HG02610 (cell line): ENCODE measurements at regions not wholly inside any gene's neighbourhood (a gene's known extent, or its start where the extent isn't known, plus 50 kb on each side); places are given as distances from the start of the nearest gene placed in this dataset.
"Not testable (repeated sequence)": the region's sequence is repeated elsewhere in the genome, so short reads cannot be mapped to it uniquely, and the experiment has no call there.

ENCODE experiments used
- ATAC-seq: cut with Tn5 transposase; IDR thresholded peaks from one replicate; pipeline ENCODE4 v1.9.1; 2021; ENCODE audit warnings: mild to moderate bottlenecking, moderate library complexity; ENCODE audit not compliant: unreplicated experiment

DNA sequence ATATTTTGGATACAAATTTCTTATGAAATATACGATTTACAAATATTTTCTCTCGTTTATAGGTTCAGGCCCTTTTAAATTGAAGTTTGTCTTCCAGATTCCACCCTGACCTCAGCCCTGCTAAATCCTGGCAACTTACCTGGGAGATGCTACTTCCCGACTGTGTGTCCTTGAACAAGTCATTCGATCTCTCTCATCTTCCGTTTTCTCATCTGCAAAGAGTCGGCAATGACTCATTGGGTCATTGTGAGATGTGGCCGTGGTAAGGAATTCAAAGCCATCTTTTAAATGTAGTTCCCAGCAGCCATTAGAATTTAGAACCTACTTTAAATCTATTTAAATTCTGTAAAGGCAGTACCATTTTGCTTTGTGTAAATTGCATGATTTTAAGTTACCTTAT, 72.5 kb downstream of the LHX2 start:
- ATAC-seq = no peak

- ATAC-seq = no peak
These were observed 75.7 kb downstream of the LHX2 start for GRCh38 chr9:124087226-124087625.

DNA sequence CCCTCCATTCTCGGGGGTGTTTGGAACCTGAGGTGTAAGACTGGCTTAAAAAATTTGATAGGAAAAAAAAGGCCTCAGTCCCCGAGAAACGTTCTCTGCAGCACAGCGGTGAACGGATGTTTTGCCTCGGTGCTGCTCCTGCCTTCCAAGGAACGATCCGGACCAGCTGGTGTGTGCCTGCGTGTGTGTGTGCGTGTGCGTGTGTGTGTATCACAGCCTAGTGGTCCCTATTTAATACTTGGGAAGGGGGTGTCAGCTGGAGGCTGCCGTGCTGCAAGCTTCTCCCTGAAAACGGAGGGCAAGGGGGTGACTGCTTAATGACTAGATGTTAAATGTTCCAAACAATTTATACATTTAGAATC, 76.9 kb downstream of the LHX2 start:
- ATAC-seq = no peak

DNA sequence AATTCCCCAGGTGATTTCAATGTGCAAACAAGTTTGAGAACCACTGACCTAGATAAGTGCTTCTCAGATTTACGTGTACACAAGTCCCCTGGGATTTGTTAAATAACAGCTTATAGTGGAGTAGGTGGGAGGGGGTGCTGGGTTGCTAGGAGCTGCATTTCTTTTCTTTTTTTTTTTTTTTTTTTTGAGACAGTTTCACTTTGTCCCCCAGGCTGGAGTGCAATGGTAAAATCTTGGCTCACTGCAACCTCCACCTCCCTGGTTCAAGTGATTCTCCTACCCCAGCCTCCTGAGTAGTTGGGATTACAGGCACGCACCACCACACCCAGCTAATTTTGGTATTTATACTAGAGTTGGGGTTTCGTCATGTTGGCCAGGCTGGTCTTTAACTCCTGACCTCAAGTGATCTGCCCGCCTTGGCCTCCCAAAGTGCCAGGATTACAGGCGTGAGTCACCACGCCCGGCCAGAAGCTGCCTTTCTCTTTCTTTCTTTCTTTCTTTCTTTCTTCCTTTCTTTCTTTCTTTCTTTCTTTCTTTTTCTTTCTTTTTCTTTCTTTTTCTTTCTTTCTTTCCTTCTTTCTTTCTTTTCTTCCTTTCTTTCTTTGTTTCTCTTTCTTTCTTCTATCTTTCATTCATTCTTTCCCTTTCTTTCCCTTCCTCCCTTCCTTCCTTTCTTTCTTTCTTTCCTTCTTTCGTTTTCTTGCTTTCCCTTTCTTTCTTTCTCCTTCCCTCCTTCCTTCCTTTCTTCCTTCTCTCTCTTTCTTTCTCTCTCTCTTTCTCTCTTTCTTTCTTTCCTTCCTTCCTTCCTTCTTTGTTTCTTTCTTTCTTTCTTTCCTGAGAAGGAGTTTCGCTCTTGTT, 78.3 kb downstream of the LHX2 start:
- ATAC-seq = peak; percentile 74

- no peak for ATAC-seq
These were observed 86.8 kb downstream of the LHX2 start for GRCh38 chr9:124098141-124098905.

- ATAC-seq = no peak
These were observed 88.3 kb downstream of the LHX2 start for GRCh38 chr9:124099860-124100259.

GRCh38 chr9:124101215-124101968, 89.8 kb downstream of the LHX2 start:
- ATAC-seq = no peak

- ATAC-seq = no peak
These were observed 90.4 kb downstream of the LHX2 start for GRCh38 chr9:124101969-124102345.

GRCh38 chr9:124102363-124102762, 90.8 kb downstream of the LHX2 start:
- ATAC-seq = no peak

GRCh38 chr9:124105266-124105665, 93.7 kb downstream of the LHX2 start:
- ATAC-seq = no peak

DNA sequence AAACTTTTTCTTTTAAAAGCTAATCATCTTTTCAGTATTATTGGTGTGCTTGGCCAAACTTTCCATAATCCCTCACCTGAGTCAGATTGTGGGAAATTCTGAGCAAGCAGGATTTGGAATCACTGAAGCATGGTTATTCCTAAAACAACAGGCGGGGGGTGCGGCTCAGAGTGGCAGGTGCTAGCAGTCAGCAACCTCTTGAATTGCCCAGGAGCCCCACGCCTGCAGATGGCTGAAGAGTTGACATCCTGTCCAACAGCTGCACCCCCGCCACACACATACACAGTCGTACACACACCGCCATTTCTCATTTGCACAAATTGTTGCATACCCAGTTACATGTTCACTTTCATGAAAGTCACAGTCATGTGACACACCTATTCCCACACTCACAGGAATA, 96.6 kb downstream of the LHX2 start:
- no peak for ATAC-seq

- no peak for ATAC-seq
These were observed 98.8 kb downstream of the LHX2 start for GRCh38 chr9:124110307-124110915.

DNA sequence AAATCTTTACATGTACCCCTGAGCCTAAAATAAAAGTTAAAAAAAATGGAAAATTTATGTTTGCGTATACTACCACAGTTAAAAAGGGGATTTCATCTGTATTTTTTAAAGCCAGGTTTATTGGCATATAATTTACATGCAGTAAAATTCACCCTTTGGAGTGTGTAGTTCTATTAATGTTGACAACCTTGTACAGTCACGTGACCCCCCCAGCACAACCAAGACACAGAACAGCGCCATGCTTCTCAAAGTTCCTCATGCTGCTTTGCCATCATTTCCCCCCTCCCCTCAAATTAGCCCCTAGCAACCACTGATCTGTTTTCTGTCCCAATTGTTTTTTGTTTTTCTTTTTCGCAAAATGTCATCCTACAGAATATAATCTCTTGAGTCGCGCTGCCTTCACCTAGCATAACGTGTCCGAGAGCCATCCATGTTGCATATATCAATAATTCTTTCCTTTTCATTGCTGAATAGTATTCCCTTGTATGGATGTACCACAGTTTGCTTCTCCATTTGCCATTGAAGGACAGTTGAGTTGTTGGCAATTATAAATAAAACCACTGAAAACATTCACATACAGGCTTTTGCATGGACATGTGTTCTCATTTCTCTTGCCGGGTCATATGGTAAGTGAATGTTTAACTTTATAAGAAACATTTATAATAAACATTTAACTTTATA, 105.3 kb downstream of the LHX2 start:
- no peak for ATAC-seq

- ATAC-seq = no peak
These were observed 107.3 kb downstream of the LHX2 start for GRCh38 chr9:124118894-124119293.

DNA sequence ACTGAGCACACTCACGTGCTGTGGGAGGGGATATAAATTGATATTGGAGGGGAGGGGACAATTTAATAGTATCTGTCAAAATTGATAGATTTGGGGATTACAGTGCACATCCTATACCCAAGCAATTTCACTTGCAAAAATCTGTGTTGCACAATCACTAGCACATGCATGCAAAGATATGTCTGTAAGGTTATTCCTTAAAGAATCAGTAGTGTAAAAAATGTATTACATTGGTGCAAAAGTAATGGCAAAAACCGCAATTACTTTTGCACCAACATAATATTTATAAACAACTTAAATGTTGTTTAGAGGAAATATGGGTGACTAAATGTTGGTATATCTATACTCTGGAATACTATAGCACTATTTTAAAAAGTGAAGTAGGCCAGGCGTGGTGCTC, 108.7 kb downstream of the LHX2 start:
- no peak for ATAC-seq

DNA sequence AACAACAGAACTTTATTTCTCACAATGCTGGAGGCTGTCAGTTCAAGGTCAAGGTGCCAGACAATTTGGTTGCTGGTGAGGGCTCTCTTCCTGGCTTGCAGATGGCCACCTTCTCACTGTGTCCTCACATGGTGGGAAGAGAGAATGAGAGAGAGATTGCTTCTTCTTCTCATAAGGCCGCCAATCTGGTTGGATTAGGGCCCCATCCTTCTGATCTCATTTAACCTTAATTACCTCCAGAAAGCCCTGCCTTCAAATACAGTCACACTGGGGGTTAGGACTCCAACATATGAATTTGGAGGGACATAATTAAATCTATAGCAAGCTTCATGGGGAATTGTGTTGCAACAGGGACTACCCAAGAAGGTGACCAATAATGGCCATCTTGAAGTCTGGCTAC, 110.2 kb downstream of the LHX2 start:
- ATAC-seq = no peak

GRCh38 chr9:124122321-124122720, 110.8 kb downstream of the LHX2 start:
- no peak for ATAC-seq

GRCh38 chr9:124122813-124123462, 111.4 kb downstream of the LHX2 start:
- ATAC-seq = no peak

DNA sequence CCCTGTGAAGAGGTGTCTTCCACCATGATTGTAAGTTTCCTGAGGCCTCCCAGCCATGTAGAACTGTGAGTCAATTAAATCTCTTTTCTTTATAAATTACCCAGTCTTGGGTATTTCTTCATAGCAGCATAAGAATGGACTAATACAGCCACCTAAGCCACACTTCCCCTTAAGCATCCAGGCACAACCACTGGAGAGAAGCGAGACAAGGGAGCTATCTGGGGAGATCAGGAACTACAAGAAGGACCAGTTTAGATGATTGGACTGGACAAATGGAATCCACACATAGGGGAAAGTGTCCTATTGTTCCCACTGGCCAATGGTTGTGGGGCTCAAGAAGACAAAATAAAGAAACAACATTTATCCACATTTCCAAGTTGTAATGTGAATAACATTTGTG, 112.1 kb downstream of the LHX2 start:
- ATAC-seq = not testable (repeated sequence)
